ENCODE measurements at regions not wholly inside any gene's neighbourhood (a gene's known extent, or its start where the extent isn't known, plus 50 kb on each side); places are given as distances from the start of the nearest gene placed in this dataset.

- no peaks in the 10 kb centered on the region for H3K4me1 ChIP-seq (ENCODE audit: insufficient read depth, low read length, poor library complexity, severe bottlenecking)
- no peaks in the 10 kb centered on the region for H3K36me3 ChIP-seq (ENCODE audit: insufficient read depth, low read length, poor library complexity, severe bottlenecking)
- DNase-seq (ENCODE audit: low spot score): no peak
- no peak overlapping the region for H3K27ac ChIP-seq (ENCODE audit: low read depth, low read length, poor library complexity, severe bottlenecking)
- intact Hi-C loops (cut with micrococcal nuclease; ENCODE audit: unreplicated experiment): no loop called here
- no TSS peak for BruUV-seq (replicated peaks)
- H3K27me3 ChIP-seq (replicated peaks; ENCODE audit: insufficient read depth, low read depth, low read length, poor library complexity): no peaks in the 10 kb centered on the region
- POLR2A ChIA-PET (ENCODE audit: low non-redundant PET): no interaction called here
- H3K4me3 ChIP-seq (ENCODE audit: low read depth, low read length, poor library complexity, severe bottlenecking): no peak overlapping the region
- no peaks in the 10 kb centered on the region for H3K9me3 ChIP-seq (ENCODE audit: low read depth, low read length, poor library complexity, severe bottlenecking)
- TF ChIP-seq EZH2 (IDR thresholded peaks at IDR 0.05; ENCODE audit: borderline replicate concordance, low read depth, low read length, poor library complexity, severe bottlenecking): no peak
- CTCF ChIA-PET: no interaction called here
These were observed 501.5 kb upstream of the SLC8A1 start for GRCh38 chr2:40953341-40953740.

GRCh38 chr2:40955042-40955441 lies 503.2 kb upstream of the SLC8A1 start:
- Histone ChIP-seq H3K9me3 (ENCODE audit: low read depth, low read length, poor library complexity, severe bottlenecking) (no peaks in the 10 kb centered on the region), H3K4me3 (ENCODE audit: low read depth, low read length, poor library complexity, severe bottlenecking) (no peak overlapping the region), H3K27me3 (replicated peaks; ENCODE audit: insufficient read depth, low read depth, low read length, poor library complexity) (no peaks in the 10 kb centered on the region), H3K36me3 (ENCODE audit: insufficient read depth, low read length, poor library complexity, severe bottlenecking) (no peaks in the 10 kb centered on the region), H3K4me1 (ENCODE audit: insufficient read depth, low read length, poor library complexity, severe bottlenecking) (no peaks in the 10 kb centered on the region), H3K27ac (ENCODE audit: low read depth, low read length, poor library complexity, severe bottlenecking) (no peak overlapping the region)
- DNase-seq (ENCODE audit: low spot score): no peak
- no TSS peak for BruUV-seq (replicated peaks)
- POLR2A ChIA-PET (ENCODE audit: low non-redundant PET): no interaction called here
- TF ChIP-seq, protein P1, sequence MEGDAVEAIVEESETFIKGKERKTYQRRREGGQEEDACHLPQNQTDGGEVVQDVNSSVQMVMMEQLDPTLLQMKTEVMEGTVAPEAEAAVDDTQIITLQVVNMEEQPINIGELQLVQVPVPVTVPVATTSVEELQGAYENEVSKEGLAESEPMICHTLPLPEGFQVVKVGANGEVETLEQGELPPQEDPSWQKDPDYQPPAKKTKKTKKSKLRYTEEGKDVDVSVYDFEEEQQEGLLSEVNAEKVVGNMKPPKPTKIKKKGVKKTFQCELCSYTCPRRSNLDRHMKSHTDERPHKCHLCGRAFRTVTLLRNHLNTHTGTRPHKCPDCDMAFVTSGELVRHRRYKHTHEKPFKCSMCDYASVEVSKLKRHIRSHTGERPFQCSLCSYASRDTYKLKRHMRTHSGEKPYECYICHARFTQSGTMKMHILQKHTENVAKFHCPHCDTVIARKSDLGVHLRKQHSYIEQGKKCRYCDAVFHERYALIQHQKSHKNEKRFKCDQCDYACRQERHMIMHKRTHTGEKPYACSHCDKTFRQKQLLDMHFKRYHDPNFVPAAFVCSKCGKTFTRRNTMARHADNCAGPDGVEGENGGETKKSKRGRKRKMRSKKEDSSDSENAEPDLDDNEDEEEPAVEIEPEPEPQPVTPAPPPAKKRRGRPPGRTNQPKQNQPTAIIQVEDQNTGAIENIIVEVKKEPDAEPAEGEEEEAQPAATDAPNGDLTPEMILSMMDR (conservative IDR thresholded peaks at IDR 0.05; ENCODE audit: low read depth, low read length): no peak
- no peak for TF ChIP-seq EZH2 (IDR thresholded peaks at IDR 0.05; ENCODE audit: borderline replicate concordance, low read depth, low read length, poor library complexity, severe bottlenecking)
- CTCF ChIA-PET: interaction anchor here (1.5 kb wide), 1 partner anchor 446 kb away, joined by 5 read pairs; no protein-coding TSS in a partner anchor
- intact Hi-C loops (cut with micrococcal nuclease; ENCODE audit: unreplicated experiment): no loop called here

DNA sequence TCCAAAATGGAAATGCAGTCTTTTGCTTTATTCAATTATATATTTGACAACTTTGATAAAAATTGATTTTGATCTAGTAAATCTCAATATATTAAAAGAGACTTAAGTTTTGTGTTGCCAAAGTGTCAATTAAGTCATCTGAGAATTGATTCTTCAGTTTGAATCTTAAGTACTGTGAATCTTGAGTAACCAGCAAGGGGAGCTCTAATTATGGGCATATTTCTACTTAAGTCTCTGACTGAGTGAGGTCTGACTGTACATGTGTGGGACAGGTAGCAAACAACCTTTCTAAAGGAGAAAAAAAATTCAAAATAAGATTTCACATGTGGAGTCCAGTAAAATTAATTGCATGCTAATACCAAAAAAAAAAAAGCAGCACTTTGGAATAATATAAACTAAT lies 503.7 kb upstream of the SLC8A1 start:
- TF ChIP-seq EZH2 (IDR thresholded peaks at IDR 0.05; ENCODE audit: borderline replicate concordance, low read depth, low read length, poor library complexity, severe bottlenecking): no peak
- TF ChIP-seq, protein P1 (conservative IDR thresholded peaks at IDR 0.05; ENCODE audit: low read depth, low read length): 0 out of 2 replicates have a peak, but pooled peaks have one; percentile 9
- Histone ChIP-seq H3K36me3 (ENCODE audit: insufficient read depth, low read length, poor library complexity, severe bottlenecking) (no peaks in the 10 kb centered on the region), H3K4me1 (ENCODE audit: insufficient read depth, low read length, poor library complexity, severe bottlenecking) (no peaks in the 10 kb centered on the region), H3K4me3 (ENCODE audit: low read depth, low read length, poor library complexity, severe bottlenecking) (no peak overlapping the region), H3K27me3 (replicated peaks; ENCODE audit: insufficient read depth, low read depth, low read length, poor library complexity) (no peaks in the 10 kb centered on the region), H3K27ac (ENCODE audit: low read depth, low read length, poor library complexity, severe bottlenecking) (no peak overlapping the region), H3K9me3 (ENCODE audit: low read depth, low read length, poor library complexity, severe bottlenecking) (no peaks in the 10 kb centered on the region)
- BruUV-seq (replicated peaks): no TSS peak
- intact Hi-C loops (cut with micrococcal nuclease; ENCODE audit: unreplicated experiment): no loop called here
- ChIA-PET CTCF (interaction anchor here (1.5 kb wide), 1 partner anchor 445 kb away, joined by 5 read pairs; no protein-coding TSS in a partner anchor), POLR2A (ENCODE audit: low non-redundant PET) (no interaction called here)
- DNase-seq (ENCODE audit: low spot score): no peak

GRCh38 chr2:40957508-40957907 lies 505.6 kb upstream of the SLC8A1 start:
- Histone ChIP-seq H3K27ac (ENCODE audit: low read depth, low read length, poor library complexity, severe bottlenecking) (no peak overlapping the region), H3K36me3 (ENCODE audit: insufficient read depth, low read length, poor library complexity, severe bottlenecking) (no peaks in the 10 kb centered on the region), H3K4me3 (ENCODE audit: low read depth, low read length, poor library complexity, severe bottlenecking) (no peak overlapping the region), H3K4me1 (ENCODE audit: insufficient read depth, low read length, poor library complexity, severe bottlenecking) (no peaks in the 10 kb centered on the region), H3K9me3 (ENCODE audit: low read depth, low read length, poor library complexity, severe bottlenecking) (no peaks in the 10 kb centered on the region), H3K27me3 (replicated peaks; ENCODE audit: insufficient read depth, low read depth, low read length, poor library complexity) (no peaks in the 10 kb centered on the region)
- intact Hi-C loops (cut with micrococcal nuclease; ENCODE audit: unreplicated experiment): no loop called here
- ChIA-PET CTCF (interaction anchor here (0.6 kb wide), 1 partner anchor 907 kb away, joined by 4 read pairs; no protein-coding TSS in a partner anchor), POLR2A (ENCODE audit: low non-redundant PET) (no interaction called here)
- TF ChIP-seq EZH2 (IDR thresholded peaks at IDR 0.05; ENCODE audit: borderline replicate concordance, low read depth, low read length, poor library complexity, severe bottlenecking): no peak
- TF ChIP-seq, protein P1 (conservative IDR thresholded peaks at IDR 0.05; ENCODE audit: low read depth, low read length): no peak
- peak; percentile 42 for DNase-seq (ENCODE audit: low spot score)
- no TSS peak for BruUV-seq (replicated peaks)

Measured in A673 (cell line).